22Rv1 (cell line): ENCODE measurements at regions not wholly inside any gene's neighbourhood (a gene's known extent, or its start where the extent isn't known, plus 50 kb on each side); places are given as distances from the start of the nearest gene placed in this dataset.

Source experiments
- ZFX ChIP-seq: fragments of 450-650 bp; IDR thresholded peaks from 2 replicates; pipeline ENCODE4 v1.6.1; 2017; ENCODE audit warnings: antibody characterized with exemption, borderline replicate concordance
- TF ChIP-seq, protein P1 (sequence below): fragments of 450-650 bp; IDR thresholded peaks from 2 replicates; pipeline ENCODE4 v1.5.1; 2017; ENCODE audit warnings: mild to moderate bottlenecking

DNA sequence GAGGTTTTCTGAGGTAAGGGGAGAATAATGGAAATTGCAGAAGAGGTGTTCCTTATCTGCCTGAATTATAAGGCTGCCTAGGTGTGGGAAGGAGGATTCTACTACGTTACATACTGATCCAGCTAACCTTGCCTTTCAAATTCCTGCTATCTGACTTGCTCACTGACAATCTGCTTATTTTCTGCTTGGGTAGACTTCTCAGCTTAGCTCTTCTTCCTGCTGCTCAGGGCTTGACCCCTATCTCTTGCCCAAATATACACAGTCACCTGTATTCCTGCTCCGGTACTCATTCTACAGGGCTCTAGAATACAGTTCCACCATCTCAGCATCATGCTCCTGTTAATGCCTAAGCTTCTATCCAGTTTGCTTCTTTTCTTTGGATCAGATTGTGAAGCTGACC is 1607.6 kb downstream of the OLFM4 start:
- TF ChIP-seq, protein P1, sequence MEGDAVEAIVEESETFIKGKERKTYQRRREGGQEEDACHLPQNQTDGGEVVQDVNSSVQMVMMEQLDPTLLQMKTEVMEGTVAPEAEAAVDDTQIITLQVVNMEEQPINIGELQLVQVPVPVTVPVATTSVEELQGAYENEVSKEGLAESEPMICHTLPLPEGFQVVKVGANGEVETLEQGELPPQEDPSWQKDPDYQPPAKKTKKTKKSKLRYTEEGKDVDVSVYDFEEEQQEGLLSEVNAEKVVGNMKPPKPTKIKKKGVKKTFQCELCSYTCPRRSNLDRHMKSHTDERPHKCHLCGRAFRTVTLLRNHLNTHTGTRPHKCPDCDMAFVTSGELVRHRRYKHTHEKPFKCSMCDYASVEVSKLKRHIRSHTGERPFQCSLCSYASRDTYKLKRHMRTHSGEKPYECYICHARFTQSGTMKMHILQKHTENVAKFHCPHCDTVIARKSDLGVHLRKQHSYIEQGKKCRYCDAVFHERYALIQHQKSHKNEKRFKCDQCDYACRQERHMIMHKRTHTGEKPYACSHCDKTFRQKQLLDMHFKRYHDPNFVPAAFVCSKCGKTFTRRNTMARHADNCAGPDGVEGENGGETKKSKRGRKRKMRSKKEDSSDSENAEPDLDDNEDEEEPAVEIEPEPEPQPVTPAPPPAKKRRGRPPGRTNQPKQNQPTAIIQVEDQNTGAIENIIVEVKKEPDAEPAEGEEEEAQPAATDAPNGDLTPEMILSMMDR = no peak
- TF ChIP-seq ZFX = no peak
